Hematopoietic multipotent progenitor cell treated with erythropoietin and hydrocortisone succinate and interleukin-3 and kit ligand, for 4 days (in vitro differentiated cells): ENCODE measurements at regions not wholly inside any gene's neighbourhood (a gene's known extent, or its start where the extent isn't known, plus 50 kb on each side); places are given as distances from the start of the nearest gene placed in this dataset.
A peak's percentile ranks its signal among the peaks of the same experiment; 100 is the strongest.

Experiments
- DNase-seq: peaks from one replicate; pipeline ENCODE4 v3.0.0-alpha.2; 2015

DNA sequence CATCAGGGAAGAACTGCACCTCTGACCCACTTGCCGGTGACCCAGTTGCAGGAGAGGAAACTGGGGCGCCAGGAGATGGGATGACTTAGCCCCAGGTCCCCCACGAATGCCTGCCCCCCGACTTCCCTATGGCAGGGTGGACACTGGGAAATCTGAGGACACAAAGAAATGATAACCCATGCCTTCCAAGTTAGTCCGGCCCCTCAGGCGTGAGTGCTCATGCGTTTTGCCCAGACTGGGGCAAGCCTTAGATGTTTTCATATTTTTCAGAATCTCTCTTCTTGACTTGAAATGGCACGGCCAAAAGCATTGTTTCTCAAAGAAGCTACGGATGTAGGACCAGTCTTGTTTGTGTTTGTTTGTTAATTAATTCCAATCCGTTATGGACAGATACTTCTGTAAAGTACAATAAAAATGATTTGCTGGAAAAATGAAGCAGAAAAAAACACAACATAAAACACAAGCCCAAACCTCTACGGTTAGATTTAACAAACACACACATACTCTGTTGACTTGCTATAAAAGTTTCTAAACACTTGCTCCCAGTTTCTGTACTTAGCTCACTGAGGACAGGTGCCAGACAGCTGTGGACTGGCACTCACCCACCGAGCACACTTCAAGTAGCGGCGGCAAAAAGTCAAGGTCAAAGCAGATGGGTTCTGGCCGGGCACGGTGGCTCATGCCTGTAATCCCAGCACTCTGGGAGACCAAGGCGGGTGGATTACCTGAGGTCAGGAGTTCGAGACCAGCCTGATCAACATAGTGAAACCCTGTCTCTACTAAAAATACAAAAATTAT, 341.5 kb downstream of the BCOR start:
- DNase-seq: no peak

DNA sequence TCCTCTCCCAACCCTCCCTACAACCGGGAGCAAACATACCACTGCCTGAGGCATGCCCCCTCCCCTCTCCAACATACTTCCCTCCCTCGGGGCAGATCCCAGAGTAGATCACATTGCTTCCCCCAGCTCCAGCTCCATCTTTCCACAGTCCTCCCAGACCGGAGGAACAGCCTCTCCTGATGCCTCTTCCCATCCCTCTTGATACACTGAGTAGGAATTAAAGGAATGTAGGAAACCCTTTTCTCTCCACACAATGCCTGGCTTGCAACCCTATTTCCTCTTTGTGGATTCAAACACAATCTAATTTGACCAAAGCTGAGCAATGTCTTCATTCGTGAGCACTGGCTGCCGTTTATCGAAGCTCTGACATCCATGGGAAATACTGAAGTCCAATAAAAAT, 339.8 kb downstream of the BCOR start:
- no peak for DNase-seq

GRCh38 chrX:39758791-39759525, 338.8 kb downstream of the BCOR start:
- no peak for DNase-seq

DNA sequence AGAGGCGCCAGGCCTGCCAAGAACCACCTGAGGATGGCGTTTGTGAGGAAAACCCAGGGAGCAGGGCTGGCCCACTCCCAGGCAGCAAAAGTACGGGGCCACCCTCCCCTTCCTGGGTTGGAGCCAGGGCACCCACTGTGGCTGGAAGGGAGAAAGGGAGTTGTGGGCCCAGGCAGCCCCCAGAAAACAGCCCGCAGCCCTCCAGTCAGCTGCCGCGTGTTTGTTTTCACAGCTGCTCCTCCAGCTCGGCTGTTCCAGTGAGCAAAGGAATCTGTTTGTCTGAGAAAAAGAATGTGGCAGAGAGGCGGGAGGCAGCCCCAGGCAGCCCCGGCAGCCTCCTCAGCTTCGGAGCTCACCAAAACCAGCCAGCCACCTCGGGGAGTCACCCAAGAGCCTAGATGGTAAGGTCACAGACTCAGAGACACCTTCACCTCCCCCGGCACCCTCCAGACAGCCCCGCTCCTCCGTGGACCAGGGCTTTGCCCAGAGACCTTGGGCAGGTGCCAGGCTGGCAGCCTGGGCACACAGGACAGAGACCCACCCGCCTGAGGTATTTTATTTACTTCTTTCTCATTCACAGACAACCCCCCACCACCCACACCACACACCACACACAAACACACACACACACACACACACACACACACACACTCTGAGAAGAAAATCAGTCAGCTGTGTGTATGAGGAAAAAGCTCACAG, 338.1 kb downstream of the BCOR start:
- DNase-seq: no peak

- no peak for DNase-seq
Measured at GRCh38 chrX:39760930-39761329, 336.8 kb downstream of the BCOR start.

DNA sequence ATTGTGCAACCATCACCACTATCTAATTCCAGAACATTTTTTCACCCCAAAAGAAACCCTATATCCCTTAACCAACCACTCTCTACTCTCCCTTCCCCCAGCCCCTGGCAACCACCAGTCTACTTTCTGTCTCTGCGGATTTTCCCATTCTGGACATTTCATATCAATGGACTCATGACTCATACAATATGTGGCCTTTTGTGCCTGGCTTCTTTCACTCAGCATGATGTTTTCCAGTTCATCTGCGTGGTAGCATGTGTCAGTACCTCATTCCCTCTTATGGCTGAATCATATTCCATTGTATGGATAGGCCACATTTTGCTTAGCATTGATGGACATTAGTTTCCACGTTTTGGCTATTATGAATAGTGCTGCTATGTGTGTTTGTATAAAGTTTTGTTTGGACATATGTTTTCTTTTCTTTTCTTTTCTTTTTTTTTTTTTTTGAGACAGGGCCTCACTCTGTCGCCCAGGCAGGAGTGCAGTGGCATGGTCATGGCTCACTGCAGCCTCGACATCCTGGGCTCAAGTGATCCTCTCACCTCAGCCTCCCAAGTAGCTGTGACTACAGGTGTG, 335.4 kb downstream of the BCOR start:
- no peak for DNase-seq

- no peak for DNase-seq
Measured at GRCh38 chrX:39764441-39764914, 333.3 kb downstream of the BCOR start.

GRCh38 chrX:39765327-39765726, 332.4 kb downstream of the BCOR start:
- DNase-seq: no peak

DNA sequence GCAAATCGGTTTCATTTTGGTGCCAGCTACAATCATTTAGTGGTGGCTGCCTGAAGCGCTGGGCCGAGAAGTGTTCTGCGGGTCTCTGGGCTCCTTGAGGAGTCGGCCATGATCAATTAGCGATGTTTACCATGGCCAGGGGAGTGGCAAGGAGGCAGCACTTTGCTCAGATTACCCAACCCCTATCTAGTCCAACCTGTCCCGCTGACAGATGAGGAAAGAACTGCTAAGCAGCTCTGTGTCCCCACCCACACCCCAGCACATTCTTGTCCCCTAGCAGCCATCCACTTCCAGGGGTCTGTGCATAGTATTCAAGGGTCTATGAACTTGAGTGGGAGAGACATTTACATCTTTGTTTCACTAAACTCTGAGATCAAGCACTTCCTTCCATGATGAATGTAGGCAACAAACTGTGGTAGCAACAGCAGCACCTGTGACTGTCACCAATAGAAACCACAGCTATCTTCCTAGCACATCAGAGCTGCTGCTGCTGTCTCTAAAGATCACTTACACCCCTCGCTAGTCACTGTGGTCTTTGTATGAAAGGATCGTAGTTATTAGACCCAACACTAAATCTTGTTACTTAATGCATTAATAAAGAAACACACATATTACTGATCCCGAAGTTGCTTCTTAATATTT, 331.6 kb downstream of the BCOR start:
- DNase-seq: no peak

GRCh38 chrX:39766855-39767254, 330.9 kb downstream of the BCOR start:
- DNase-seq: no peak

DNA sequence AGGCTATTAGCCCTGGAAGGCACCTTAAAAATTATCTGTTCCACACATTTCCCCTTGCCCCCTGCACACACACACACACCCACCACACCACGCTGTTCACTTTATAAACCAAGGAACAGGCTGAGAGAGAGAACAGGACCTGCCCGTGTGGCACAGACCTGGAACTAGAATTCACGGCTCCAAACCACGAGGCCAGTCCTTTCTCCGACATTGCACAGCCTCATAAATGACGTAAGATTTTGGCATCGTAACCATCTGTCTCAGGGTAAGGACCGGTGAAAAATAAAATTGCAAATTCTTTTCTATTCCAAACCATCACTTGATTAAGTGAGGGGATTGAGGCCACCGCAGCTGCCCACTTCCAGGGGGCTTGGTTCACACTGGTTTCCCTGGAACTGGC, 330.3 kb downstream of the BCOR start:
- no peak for DNase-seq

DNA sequence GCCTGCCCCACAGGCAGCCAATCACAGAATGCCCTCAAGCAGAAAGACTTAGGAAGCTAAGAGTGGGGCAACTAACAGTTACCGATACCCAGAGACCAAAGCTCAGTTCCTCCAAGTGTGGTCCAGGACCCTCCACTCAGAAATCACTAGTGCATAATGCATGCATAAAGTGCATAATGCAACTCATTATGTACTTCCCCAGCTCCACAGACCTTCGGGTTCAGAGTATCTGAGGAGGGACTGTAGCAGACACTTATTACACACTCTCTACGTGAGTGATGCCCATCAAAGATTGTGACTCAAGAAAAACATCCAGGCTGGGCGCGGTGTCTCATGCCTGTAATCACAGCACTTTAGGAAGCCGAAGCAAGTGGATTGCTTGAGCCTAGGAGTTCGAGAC, 328.0 kb downstream of the BCOR start:
- DNase-seq: no peak

GRCh38 chrX:39771089-39771488, 326.7 kb downstream of the BCOR start:
- DNase-seq: no peak

DNA sequence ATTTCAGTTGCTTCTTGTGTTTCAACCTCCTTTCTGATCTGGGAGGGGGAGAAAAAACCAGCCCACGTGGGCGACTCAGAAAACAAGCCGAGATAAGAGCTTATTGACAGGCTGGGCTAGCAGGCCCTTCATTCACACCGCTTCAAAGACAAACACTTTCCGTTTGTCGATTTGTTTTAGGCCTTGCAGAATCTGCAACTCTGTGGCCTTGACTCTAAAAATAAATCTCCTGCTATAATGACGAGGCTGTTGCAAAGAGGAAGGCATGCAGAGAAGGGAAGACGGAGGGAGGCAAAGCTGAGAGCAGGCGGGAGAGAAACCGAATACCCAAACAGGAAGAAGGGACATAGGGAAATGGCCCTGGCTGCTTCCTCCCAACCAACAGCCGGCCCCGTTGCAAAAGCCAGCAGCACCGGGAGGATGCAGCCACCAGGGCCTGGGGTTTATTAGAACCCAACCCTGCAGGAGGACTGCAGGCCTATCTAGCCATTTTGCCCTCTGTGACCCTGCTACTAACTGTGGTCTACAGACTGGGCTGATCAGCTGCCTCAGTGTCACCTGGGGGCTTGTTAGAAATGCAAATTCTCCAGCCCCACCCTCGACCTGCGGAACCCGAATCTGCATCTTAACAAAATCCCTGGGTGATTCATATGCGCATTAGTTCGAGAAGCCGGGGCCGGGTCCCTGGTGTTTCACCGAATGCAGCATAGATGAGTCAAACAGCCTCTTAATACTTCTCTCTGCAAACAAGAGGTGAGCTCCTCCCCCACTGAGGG, 325.5 kb downstream of the BCOR start:
- peak; percentile 72 for DNase-seq

- DNase-seq: no peak
Measured at GRCh38 chrX:39773150-39773549, 324.6 kb downstream of the BCOR start.

- peak; percentile 34 for DNase-seq
Measured at GRCh38 chrX:39773923-39774773, 323.6 kb downstream of the BCOR start.

- DNase-seq: no peak
Measured at GRCh38 chrX:39774774-39775328, 322.9 kb downstream of the BCOR start.

GRCh38 chrX:39777623-39778025, 320.1 kb downstream of the BCOR start:
- peak; percentile 27 for DNase-seq

DNA sequence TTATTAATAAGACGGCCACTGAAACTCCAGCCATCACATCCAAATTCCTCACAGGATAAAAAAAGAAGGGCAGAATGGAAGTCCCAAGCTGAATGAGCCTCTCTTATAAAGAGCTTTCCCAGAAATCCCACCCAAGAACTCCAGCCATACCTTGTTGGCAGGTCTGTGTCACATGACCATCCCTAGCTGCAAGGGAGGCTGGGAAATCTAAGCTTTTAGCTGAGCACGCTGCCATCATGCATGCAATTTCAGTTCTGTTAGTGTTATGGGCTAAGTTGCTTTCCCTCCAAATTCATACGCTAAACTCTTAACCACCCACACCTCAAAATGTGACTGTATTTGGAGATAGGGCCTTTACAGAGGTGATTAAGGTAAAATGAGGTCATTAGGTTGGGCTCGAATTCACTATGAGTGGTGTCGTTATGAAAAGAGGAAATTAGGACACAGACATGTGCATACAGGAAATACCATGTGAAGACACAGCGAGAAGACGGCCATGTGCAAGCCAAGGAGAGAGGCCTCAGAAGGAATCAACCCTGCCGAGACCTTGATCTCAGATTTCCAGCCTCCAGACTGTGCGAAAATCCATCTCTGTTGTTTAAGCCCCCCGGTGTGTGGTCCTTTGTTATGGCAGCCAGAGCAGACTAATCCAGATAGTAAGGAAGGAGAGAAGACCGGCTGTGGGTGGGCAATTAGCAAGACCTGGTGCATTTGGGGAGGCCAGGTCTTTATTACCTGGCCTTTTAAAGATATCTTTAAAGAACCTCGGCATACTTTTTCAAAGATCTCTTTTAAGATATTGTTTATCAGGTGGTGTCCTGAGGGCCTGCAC, 317.6 kb downstream of the BCOR start:
- DNase-seq: peak; percentile 33

DNA sequence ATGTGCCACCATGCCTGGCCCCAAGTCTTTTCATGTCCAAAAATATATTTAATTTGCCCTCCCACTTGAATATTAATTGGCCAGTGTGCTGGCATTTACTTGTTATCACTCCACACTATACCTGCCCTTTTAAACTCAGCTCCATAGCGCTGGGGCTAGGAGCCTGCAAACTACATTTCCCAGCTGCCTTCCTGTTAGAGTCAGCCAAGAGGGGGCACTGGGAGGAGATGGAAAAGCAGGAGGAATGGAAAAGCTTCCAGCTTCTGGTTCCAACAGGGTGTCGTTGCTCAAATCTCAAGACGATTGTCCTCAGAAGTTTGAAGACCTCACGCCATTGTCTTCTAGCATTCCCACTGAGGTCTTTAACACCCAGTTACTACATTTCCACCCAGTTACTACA, 315.5 kb downstream of the BCOR start:
- DNase-seq: no peak
